ENCODE measurements at regions not wholly inside any gene's neighbourhood (a gene's known extent, or its start where the extent isn't known, plus 50 kb on each side); places are given as distances from the start of the nearest gene placed in this dataset.

DNA sequence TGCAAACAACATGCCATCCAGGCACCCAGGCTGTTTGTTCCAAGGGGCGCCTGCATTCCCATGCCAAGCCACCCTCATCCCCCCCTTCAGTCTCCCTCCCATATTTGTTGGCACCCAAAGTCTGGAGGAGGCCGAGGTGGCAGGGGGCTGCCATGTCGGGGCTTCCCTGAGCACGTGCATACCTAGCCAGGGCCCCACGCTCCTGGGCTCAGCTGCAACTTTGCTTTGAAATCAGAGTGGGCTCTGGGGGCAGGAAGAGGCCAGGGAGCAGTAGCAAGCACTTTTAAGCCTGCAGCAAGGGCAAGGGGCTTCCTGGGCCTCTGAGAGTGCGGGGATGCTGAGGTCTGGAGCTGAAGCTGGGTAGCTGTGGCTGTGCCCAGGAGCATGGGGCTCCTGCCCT is 655.9 kb upstream of the EYS start:
- no peaks in the 10 kb centered on the region for H3K9me3 Mint-ChIP-seq
- H3K36me3 Mint-ChIP-seq = no peaks in the 10 kb centered on the region
- H3K27me3 Mint-ChIP-seq = no peaks in the 10 kb centered on the region
- TF ChIP-seq, protein P1, sequence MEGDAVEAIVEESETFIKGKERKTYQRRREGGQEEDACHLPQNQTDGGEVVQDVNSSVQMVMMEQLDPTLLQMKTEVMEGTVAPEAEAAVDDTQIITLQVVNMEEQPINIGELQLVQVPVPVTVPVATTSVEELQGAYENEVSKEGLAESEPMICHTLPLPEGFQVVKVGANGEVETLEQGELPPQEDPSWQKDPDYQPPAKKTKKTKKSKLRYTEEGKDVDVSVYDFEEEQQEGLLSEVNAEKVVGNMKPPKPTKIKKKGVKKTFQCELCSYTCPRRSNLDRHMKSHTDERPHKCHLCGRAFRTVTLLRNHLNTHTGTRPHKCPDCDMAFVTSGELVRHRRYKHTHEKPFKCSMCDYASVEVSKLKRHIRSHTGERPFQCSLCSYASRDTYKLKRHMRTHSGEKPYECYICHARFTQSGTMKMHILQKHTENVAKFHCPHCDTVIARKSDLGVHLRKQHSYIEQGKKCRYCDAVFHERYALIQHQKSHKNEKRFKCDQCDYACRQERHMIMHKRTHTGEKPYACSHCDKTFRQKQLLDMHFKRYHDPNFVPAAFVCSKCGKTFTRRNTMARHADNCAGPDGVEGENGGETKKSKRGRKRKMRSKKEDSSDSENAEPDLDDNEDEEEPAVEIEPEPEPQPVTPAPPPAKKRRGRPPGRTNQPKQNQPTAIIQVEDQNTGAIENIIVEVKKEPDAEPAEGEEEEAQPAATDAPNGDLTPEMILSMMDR (conservative IDR thresholded peaks at IDR 0.05) = no peak
- H3K4me1 Mint-ChIP-seq (ENCODE audit: unreplicated experiment) = no peaks in the 10 kb centered on the region
- no peak for DNase-seq (ENCODE audit: extremely low spot score, unreplicated experiment)
- no peak overlapping the region for H3K4me3 Mint-ChIP-seq
- H3K27ac Mint-ChIP-seq = no peak overlapping the region

DNA sequence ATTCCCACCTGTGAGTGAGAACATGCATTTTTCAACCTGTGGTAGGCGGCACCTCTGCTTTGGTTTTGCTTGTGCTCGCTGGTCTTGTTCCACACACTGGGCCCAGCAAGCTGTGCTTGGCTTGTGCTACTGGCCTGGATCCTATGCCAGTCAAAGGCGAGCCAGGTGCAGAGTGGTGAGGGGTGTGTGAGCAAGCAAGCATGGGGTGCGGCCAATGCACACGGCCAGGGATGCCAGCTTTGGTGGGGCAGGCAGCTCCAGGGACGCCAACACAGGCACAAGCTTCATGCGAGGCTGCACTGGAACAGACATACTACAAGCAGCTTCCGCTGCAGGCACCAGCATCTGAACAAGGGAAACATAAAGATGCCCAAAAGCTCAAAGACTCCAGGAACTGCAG is 654.9 kb upstream of the EYS start:
- no peak for DNase-seq (ENCODE audit: extremely low spot score, unreplicated experiment)
- Mint-ChIP-seq H3K27ac (no peak overlapping the region), H3K27me3 (no peaks in the 10 kb centered on the region), H3K4me1 (ENCODE audit: unreplicated experiment) (no peaks in the 10 kb centered on the region), H3K36me3 (no peaks in the 10 kb centered on the region), H3K4me3 (no peak overlapping the region), H3K9me3 (no peaks in the 10 kb centered on the region)
- TF ChIP-seq, protein P1 (conservative IDR thresholded peaks at IDR 0.05) = no peak

DNA sequence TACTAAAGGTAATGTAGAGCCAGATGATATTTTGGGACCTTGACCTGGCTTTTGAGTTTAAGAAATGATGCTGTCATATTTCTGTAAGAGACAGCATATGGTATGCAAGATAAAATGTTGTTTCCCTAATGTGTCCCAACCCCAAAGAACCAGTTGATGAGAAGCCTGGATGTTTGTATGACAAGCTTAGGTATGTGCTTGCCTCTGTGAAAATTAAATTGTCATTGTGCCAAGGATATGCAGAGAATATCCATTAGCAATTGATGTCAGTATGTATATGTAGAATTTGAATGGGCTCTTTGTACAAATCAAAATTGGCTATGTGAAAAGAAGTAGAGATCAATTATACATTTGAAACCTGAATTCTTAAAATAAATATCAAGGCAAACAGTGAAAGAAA is 650.8 kb upstream of the EYS start:
- Mint-ChIP-seq H3K27ac (no peak overlapping the region), H3K4me3 (no peak overlapping the region)
- TF ChIP-seq, protein P1 (conservative IDR thresholded peaks at IDR 0.05) = no peak

DNA sequence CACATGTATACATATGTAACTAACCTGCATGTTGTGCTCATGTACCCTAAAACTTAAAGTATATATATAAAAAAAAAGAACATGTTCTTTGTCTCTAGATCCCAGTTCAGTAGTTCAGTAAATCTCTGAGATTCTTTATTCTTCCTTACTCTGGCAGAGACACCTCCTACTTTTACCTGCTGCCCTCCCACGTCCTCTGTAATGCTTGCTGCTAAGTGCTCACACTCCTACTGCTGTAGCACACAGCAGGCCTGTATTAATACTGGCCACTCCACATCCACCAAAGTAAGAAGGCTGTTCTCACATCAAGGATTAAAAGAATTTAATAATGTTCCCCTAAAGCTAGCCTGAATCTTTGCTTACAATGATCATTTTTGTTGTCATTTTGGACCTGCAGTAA is 648.4 kb upstream of the EYS start:
- no peak for DNase-seq (ENCODE audit: extremely low spot score, unreplicated experiment)
- H3K4me1 Mint-ChIP-seq (ENCODE audit: unreplicated experiment) = no peaks in the 10 kb centered on the region
- no peaks in the 10 kb centered on the region for H3K27me3 Mint-ChIP-seq
- H3K9me3 Mint-ChIP-seq = no peaks in the 10 kb centered on the region
- H3K36me3 Mint-ChIP-seq = no peaks in the 10 kb centered on the region
- TF ChIP-seq, protein P1 (conservative IDR thresholded peaks at IDR 0.05) = no peak
- no peak overlapping the region for H3K4me3 Mint-ChIP-seq
- H3K27ac Mint-ChIP-seq = no peak overlapping the region

More for the DNA sequence above, 650.8 kb upstream of the EYS start:
- Mint-ChIP-seq H3K4me1 (ENCODE audit: unreplicated experiment) (no peaks in the 10 kb centered on the region), H3K9me3 (no peaks in the 10 kb centered on the region), H3K36me3 (no peaks in the 10 kb centered on the region), H3K27me3 (no peaks in the 10 kb centered on the region)
- no peak for DNase-seq (ENCODE audit: extremely low spot score, unreplicated experiment)

DNA sequence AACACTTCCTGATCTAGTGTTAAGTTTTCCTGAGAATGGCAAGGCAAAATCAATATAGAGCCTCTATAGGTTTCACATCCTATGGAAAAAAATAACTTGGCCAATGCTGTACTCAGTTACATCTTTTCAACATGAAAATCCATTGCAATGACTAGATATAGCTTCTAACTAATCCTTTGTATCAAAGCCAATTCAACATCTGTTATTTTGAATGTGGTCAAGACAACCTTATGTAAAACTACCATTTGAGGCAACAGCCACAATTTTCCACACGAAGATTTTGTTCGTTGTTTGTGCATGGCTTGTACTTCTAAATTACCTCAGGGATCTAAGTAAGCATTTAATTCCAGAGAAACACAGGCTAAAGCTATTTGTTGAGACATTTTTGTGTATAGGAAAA is 637.8 kb upstream of the EYS start:
- Mint-ChIP-seq H3K36me3 (no peaks in the 10 kb centered on the region), H3K27ac (no peak overlapping the region), H3K4me3 (no peak overlapping the region), H3K9me3 (no peaks in the 10 kb centered on the region), H3K27me3 (no peaks in the 10 kb centered on the region), H3K4me1 (ENCODE audit: unreplicated experiment) (no peaks in the 10 kb centered on the region)
- TF ChIP-seq, protein P1 (conservative IDR thresholded peaks at IDR 0.05) = no peak
- DNase-seq (ENCODE audit: extremely low spot score, unreplicated experiment) = no peak

DNA sequence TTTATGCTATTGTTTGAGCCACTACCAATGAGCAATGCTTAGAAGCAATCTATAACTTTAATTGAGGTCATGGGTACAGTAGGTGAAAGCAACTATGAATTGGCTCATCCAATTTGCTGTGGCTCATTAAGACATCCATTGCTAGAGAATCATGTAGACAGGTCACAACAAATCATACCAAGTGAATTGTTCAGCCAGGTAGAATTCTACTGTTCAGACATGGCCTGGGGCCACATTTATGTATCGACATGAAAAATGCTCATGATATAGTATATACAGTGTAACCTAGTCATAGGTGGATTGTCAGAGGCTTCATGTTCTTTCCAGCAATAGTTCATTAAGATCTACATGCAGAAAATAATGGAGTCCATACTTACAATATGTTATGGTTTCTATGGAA is 633.7 kb upstream of the EYS start:
- TF ChIP-seq, protein P1 (conservative IDR thresholded peaks at IDR 0.05) = no peak
- Mint-ChIP-seq H3K4me3 (no peak overlapping the region), H3K4me1 (ENCODE audit: unreplicated experiment) (peaks cover 5% of the 10 kb centered on the region), H3K36me3 (no peaks in the 10 kb centered on the region), H3K27ac (no peak overlapping the region), H3K27me3 (no peaks in the 10 kb centered on the region), H3K9me3 (no peaks in the 10 kb centered on the region)
- no peak for DNase-seq (ENCODE audit: extremely low spot score, unreplicated experiment)
